ENCODE measurements at regions not wholly inside any gene's neighbourhood (a gene's known extent, or its start where the extent isn't known, plus 50 kb on each side); places are given as distances from the start of the nearest gene placed in this dataset.

GRCh38 chr2:163177592-163177991 lies 339.0 kb upstream of the KCNH7 start:
- TF ChIP-seq POLR2A (IDR thresholded peaks at IDR 0.05) (no peak), CTCF (IDR thresholded peaks at IDR 0.05 in 4 of 5, conservative IDR thresholded peaks at IDR 0.05 in 1 of 5) (no peak)
